Fibroblast of the aortic adventitia (primary cell): ENCODE measurements at regions not wholly inside any gene's neighbourhood (a gene's known extent, or its start where the extent isn't known, plus 50 kb on each side); places are given as distances from the start of the nearest gene placed in this dataset.

Source experiments
- DNase-seq: peaks from one replicate; pipeline ENCODE4 v3.0.0-alpha.2; 2010; ENCODE audit warnings: low read depth
- H3K4me3 ChIP-seq: 2 replicates; pipeline ENCODE4 v1.5.1; 2011; ENCODE audit warnings: low read depth, mild to moderate bottlenecking, control low read depth, low read length, moderate library complexity
- CTCF ChIP-seq: IDR thresholded peaks from 2 replicates; pipeline ENCODE4 v1.5.1; 2011; ENCODE audit warnings: mild to moderate bottlenecking, low read length, control low read depth, inconsistent platforms; ENCODE audit not compliant: insufficient read depth

GRCh38 chr1:238177960-238178645 is 287.4 kb upstream of the ZP4 start:
- TF ChIP-seq CTCF: no peak
- no peak for DNase-seq
- H3K4me3 ChIP-seq: no peak overlapping the region

- no peak overlapping the region for H3K4me3 ChIP-seq
- TF ChIP-seq CTCF: no peak
- no peak for DNase-seq
Observed at GRCh38 chr1:238177351-238177750, 286.6 kb upstream of the ZP4 start.

GRCh38 chr1:238176441-238176840 is 285.7 kb upstream of the ZP4 start:
- no peak overlapping the region for H3K4me3 ChIP-seq
- DNase-seq: no peak
- TF ChIP-seq CTCF: no peak

GRCh38 chr1:238171985-238172384 is 281.3 kb upstream of the ZP4 start:
- H3K4me3 ChIP-seq: no peak overlapping the region
- no peak for TF ChIP-seq CTCF
- no peak for DNase-seq

GRCh38 chr1:238161955-238162354 is 271.2 kb upstream of the ZP4 start:
- no peak for TF ChIP-seq CTCF
- H3K4me3 ChIP-seq: no peak overlapping the region
- no peak for DNase-seq

- no peak for TF ChIP-seq CTCF
- DNase-seq: no peak
- H3K4me3 ChIP-seq: no peak overlapping the region
Observed at GRCh38 chr1:238153939-238154338, 263.2 kb upstream of the ZP4 start.

GRCh38 chr1:238153253-238153652 is 262.5 kb upstream of the ZP4 start:
- DNase-seq: no peak
- no peak for TF ChIP-seq CTCF
- H3K4me3 ChIP-seq: no peak overlapping the region
